Endothelial cell of umbilical vein (primary cell): ENCODE measurements at regions not wholly inside any gene's neighbourhood (a gene's known extent, or its start where the extent isn't known, plus 50 kb on each side); places are given as distances from the start of the nearest gene placed in this dataset.

ENCODE experiments used
- BruUV-seq: library from RNA; stranded (reverse); fragments of 400-500 nt; replicated peaks from 2 replicates; lab custom pipeline; 2021; lab: Mats Ljungman, UMichigan
- CTCF ChIA-PET: fragments of 300-600, 350-600 bp; sonication (Branson Sonifier 250); formaldehyde crosslinking; loops from one replicate; lab custom pipeline; 2021; ENCODE audit warnings: antibody characterized with exemption, inconsistent platforms; lab: Charles Lee
- POLR2A ChIA-PET: fragments of 300-600, 350-600 bp; sonication (Branson Sonifier 250); formaldehyde crosslinking; loops from one replicate; lab custom pipeline; 2021; ENCODE audit warnings: antibody characterized with exemption, inconsistent platforms; lab: Charles Lee
- DNase-seq: peaks from one replicate; pipeline ENCODE4 v3.0.0-alpha.2; 2011; ENCODE audit warnings: low read depth, low spot score
- FAIRE-seq: peaks from 2 replicates; lab custom pipeline; 2011; peaks lifted over from hg19 to GRCh38; lab: Jason Lieb, UNC
- H2AFZ ChIP-seq: 2 replicates; pipeline ENCODE4 v1.6.0; 2012; ENCODE audit warnings: low read depth, low read length, control low read depth, inconsistent platforms
- H3K27ac ChIP-seq: 2 replicates; pipeline ENCODE4 v1.5.1; 2011; ENCODE audit warnings: low read depth, mild to moderate bottlenecking, control low read depth, low read length, moderate library complexity; ENCODE audit not compliant: insufficient read depth
- H3K27me3 ChIP-seq, 2 experiments: 2 replicates each; pipeline versions ENCODE4 v1.6.0 to v1.6.1; 2011; ENCODE audit warnings: low read length in 2 of 2, mixed read lengths in 1 of 2; ENCODE audit not compliant: control insufficient read depth in 2 of 2, insufficient read depth in 2 of 2
- H3K36me3 ChIP-seq, 2 experiments: 2 replicates in 1 of 2; 3 replicates in 1 of 2; pipeline ENCODE4 v1.5.1; 2011; ENCODE audit warnings: low read length in 2 of 2, mild to moderate bottlenecking in 1 of 2, moderate library complexity in 1 of 2; ENCODE audit not compliant: control insufficient read depth in 2 of 2, insufficient read depth in 2 of 2; ENCODE audit errors: extremely low read depth in 1 of 2
- H3K4me1 ChIP-seq: 3 replicates; pipeline ENCODE4 v1.5.1; 2011; ENCODE audit warnings: mild to moderate bottlenecking, low read length; ENCODE audit not compliant: control insufficient read depth, insufficient read depth; ENCODE audit errors: extremely low read depth
- H3K4me2 ChIP-seq: 2 replicates; pipeline ENCODE4 v1.6.1; 2011; ENCODE audit warnings: low read length, control low read depth, mixed read lengths; ENCODE audit not compliant: insufficient read depth
- H3K4me3 ChIP-seq, 3 experiments: fragments of 200-600 bp in 1 of 3; sonication (generic), shearing (Covaris generic) in 1 of 3; replicated peaks in 1 of 3; 2 replicates each; pipeline ENCODE4 v1.5.1; 2011 to 2016; ENCODE audit warnings: control low read depth in 3 of 3, low read length in 3 of 3, mild to moderate bottlenecking in 2 of 3, inconsistent platforms in 1 of 3, low read depth in 1 of 3, moderate library complexity in 1 of 3; ENCODE audit not compliant: insufficient read depth in 1 of 3
- H3K79me2 ChIP-seq: 2 replicates; pipeline ENCODE4 v1.6.0; 2012; ENCODE audit warnings: low read length, inconsistent platforms; ENCODE audit not compliant: control insufficient read depth, insufficient read depth
- H3K9ac ChIP-seq: replicated peaks from 2 replicates; pipeline ENCODE3; 2011; ENCODE audit warnings: low read length, control low read depth; ENCODE audit not compliant: insufficient read depth; ENCODE audit errors: extremely low read depth
- H3K9me1 ChIP-seq: replicated peaks from 3 replicates; pipeline ENCODE4 v1.6.0; 2011; ENCODE audit warnings: mild to moderate bottlenecking, low read length; ENCODE audit not compliant: control insufficient read depth, insufficient read depth; ENCODE audit errors: extremely low read depth
- H3K9me3 ChIP-seq: replicated peaks from 2 replicates; pipeline ENCODE4 v1.5.1; 2012; ENCODE audit warnings: low read length, inconsistent platforms; ENCODE audit not compliant: control insufficient read depth, insufficient read depth
- H4K20me1 ChIP-seq: replicated peaks from 2 replicates; pipeline ENCODE3; 2011; ENCODE audit warnings: mild to moderate bottlenecking, low read length; ENCODE audit not compliant: control insufficient read depth, insufficient read depth; ENCODE audit errors: extremely low read depth
- CTCF ChIP-seq, 2 donors: IDR thresholded peaks; 1 replicate in 1 of 2; 2 replicates in 1 of 2; pipeline ENCODE4 v1.5.1; 2011; ENCODE audit warnings: low read length in 2 of 2, mild to moderate bottlenecking in 2 of 2, moderate library complexity in 2 of 2, control low read depth in 1 of 2, inconsistent platforms in 1 of 2, low read depth in 1 of 2; ENCODE audit not compliant: insufficient read depth in 1 of 2; ENCODE audit errors: extremely low read depth in 1 of 2
- EZH2 ChIP-seq: IDR thresholded peaks from 2 replicates; pipeline ENCODE4 v1.6.1; 2012; ENCODE audit warnings: borderline replicate concordance, low read depth, mild to moderate bottlenecking, moderate library complexity, low read length, inconsistent platforms; ENCODE audit not compliant: severe bottlenecking
- FOS ChIP-seq: IDR thresholded peaks from 2 replicates; pipeline ENCODE4 v1.6.1; 2011; ENCODE audit warnings: mild to moderate bottlenecking, low read length, moderate library complexity, borderline replicate concordance; ENCODE audit not compliant: insufficient read depth
- GATA2 ChIP-seq: IDR thresholded peaks from 2 replicates; pipeline ENCODE4 v1.7.0; 2011; ENCODE audit warnings: low read depth, mild to moderate bottlenecking, moderate library complexity, mixed read lengths, low read length; ENCODE audit not compliant: insufficient read length, insufficient read depth
- JUN ChIP-seq: IDR thresholded peaks from 2 replicates; pipeline ENCODE4 v1.6.1; 2011; ENCODE audit warnings: borderline replicate concordance, low read depth; ENCODE audit not compliant: insufficient read length, insufficient read depth
- MYC ChIP-seq: IDR thresholded peaks from one replicate; pipeline ENCODE4 v1.6.1; 2011; ENCODE audit warnings: mild to moderate bottlenecking, low read depth, low read length
- POLR2A ChIP-seq: IDR thresholded peaks from 2 replicates; pipeline ENCODE4 v1.6.1; 2012; ENCODE audit warnings: low read depth, mild to moderate bottlenecking, control low read depth, low read length
- POLR2AphosphoS5 ChIP-seq: IDR thresholded peaks from 2 replicates; pipeline ENCODE4 v1.6.1; 2012; ENCODE audit warnings: low read depth, mild to moderate bottlenecking, control low read depth, low read length, moderate library complexity; ENCODE audit not compliant: insufficient read depth
- dilution Hi-C: fragments of 300-500 bp; cut with MboI; formaldehyde crosslinking; loops from one replicate; pipeline ENCODE4 v1.15.0; 2019; ENCODE audit warnings: low sequenced_read_pairs; ENCODE audit not compliant: extremely low pct_ligation_motif_present
- intact Hi-C: fragments of 100-400 bp; cut with micrococcal nuclease; formaldehyde crosslinking; loops from one replicate; pipeline ENCODE4 v1.10.0; 2022
- TF ChIP-seq, protein P1 (sequence below): IDR thresholded peaks from 2 replicates; pipeline ENCODE4 v1.6.1; 2011; ENCODE audit not compliant: insufficient read depth, insufficient read length

DNA sequence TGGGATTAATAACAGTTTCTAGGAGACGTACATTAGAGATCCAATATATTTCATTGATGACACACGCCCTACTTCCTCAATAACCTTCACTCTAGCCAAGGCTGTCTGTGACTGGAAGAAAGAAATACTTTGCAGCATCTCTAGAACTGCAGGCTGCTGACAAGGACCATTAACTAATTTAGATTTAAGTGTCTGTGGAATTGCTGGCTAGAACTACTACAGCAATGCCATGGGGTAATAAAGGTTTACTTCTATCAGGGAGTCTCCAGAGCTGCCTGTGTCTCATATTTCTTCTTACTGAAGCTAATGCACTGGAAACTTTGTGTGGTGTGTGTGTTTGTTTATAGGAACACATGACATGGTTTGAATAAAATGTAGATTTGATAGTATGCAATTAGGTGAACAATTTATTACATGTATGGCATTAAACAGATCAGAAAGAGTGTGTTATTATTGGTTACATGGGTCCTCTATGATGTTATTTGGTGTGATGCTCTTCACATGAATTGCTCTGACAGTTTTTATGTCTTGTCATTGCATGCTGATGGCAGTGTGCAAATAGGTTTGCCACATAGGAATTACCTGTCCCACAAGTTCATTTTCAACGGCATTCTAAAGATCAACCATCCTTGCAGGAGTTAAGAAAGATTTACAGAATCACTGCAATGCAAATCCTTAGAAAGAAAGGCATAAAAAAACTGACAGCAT lies 916.2 kb upstream of the CADM2 start:
- no peak overlapping the region for H3K9ac ChIP-seq
- H3K36me3 ChIP-seq = no peaks in the 10 kb centered on the region
- H3K4me3 ChIP-seq = no peak overlapping the region
- H3K27me3 ChIP-seq = no peaks in the 10 kb centered on the region
- no peak overlapping the region for H2AFZ ChIP-seq
- no TSS peak for BruUV-seq
- intact Hi-C loops = no loop called here
- no peak for TF ChIP-seq EZH2
- no peak for TF ChIP-seq FOS
- no peak for TF ChIP-seq MYC
- no peak for TF ChIP-seq JUN
- TF ChIP-seq, protein P1, sequence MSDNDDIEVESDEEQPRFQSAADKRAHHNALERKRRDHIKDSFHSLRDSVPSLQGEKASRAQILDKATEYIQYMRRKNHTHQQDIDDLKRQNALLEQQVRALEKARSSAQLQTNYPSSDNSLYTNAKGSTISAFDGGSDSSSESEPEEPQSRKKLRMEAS = no peak
- no peak for TF ChIP-seq CTCF (IDR thresholded peaks at IDR 0.05; ENCODE audit: extremely low read depth in 1 of 2, insufficient read depth in 1 of 2, low read depth in 1 of 2, low read length in 2 of 2)
- TF ChIP-seq GATA2 = no peak
- TF ChIP-seq POLR2A = no peak
- TF ChIP-seq POLR2AphosphoS5 = no peak
- dilution Hi-C loops = no loop called here
- FAIRE-seq (no peak), DNase-seq (no peak)
- CTCF ChIA-PET = no interaction called here
- peaks cover 5% of the 10 kb centered on the region for H3K9me3 ChIP-seq
- H3K4me1 ChIP-seq = no peaks in the 10 kb centered on the region
- H3K9me1 ChIP-seq = no peaks in the 10 kb centered on the region
- POLR2A ChIA-PET = no interaction called here
- no peak overlapping the region for H3K27ac ChIP-seq
- no peaks in the 10 kb centered on the region for H3K79me2 ChIP-seq
- no peak overlapping the region for H3K4me2 ChIP-seq
- H4K20me1 ChIP-seq = no peaks in the 10 kb centered on the region
